ENCODE measurements at regions not wholly inside any gene's neighbourhood (a gene's known extent, or its start where the extent isn't known, plus 50 kb on each side); places are given as distances from the start of the nearest gene placed in this dataset.

DNA sequence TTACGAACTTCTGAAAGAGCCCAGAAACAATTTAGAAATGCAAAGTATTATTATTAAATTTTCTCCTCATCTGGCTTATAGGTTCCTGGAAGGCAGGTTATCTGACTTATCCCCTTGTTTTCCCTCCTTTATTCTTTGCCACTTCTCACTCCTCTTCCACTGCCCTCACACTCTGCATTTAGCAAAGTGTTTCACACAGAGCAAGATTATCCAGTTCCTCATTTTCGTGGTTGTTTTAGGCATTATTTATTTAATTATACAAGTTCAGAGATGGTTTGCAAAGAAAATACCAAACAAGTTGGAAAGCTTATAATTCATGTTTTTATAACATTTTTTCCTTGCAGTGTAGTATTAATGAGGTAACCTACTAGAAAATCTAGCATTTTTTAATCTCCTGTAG, 544.9 kb downstream of the NSUN3 start:
- TF ChIP-seq, protein P1, sequence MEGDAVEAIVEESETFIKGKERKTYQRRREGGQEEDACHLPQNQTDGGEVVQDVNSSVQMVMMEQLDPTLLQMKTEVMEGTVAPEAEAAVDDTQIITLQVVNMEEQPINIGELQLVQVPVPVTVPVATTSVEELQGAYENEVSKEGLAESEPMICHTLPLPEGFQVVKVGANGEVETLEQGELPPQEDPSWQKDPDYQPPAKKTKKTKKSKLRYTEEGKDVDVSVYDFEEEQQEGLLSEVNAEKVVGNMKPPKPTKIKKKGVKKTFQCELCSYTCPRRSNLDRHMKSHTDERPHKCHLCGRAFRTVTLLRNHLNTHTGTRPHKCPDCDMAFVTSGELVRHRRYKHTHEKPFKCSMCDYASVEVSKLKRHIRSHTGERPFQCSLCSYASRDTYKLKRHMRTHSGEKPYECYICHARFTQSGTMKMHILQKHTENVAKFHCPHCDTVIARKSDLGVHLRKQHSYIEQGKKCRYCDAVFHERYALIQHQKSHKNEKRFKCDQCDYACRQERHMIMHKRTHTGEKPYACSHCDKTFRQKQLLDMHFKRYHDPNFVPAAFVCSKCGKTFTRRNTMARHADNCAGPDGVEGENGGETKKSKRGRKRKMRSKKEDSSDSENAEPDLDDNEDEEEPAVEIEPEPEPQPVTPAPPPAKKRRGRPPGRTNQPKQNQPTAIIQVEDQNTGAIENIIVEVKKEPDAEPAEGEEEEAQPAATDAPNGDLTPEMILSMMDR (IDR thresholded peaks at IDR 0.05; ENCODE audit: low read depth, low read length) = no peak
- TF ChIP-seq POLR2A (IDR thresholded peaks at IDR 0.05; ENCODE audit: extremely low read depth, insufficient read length) = no peak
- TF ChIP-seq, protein P2, sequence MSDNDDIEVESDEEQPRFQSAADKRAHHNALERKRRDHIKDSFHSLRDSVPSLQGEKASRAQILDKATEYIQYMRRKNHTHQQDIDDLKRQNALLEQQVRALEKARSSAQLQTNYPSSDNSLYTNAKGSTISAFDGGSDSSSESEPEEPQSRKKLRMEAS (IDR thresholded peaks at IDR 0.05; ENCODE audit: low read depth, low read length) = no peak
